Brain microvascular endothelial cell (primary cell): ENCODE measurements at regions not wholly inside any gene's neighbourhood (a gene's known extent, or its start where the extent isn't known, plus 50 kb on each side); places are given as distances from the start of the nearest gene placed in this dataset.

Experiments used
- DNase-seq: peaks from one replicate; pipeline ENCODE4 v3.0.0-alpha.2; 2020
- H3K27ac ChIP-seq: fragments of 250-450 bp; sonication (Bioruptor Pico); 2 replicates; pipeline ENCODE4 v1.5.1; 2020; ENCODE audit warnings: mild to moderate bottlenecking, moderate library complexity
- H3K27me3 ChIP-seq: fragments of 250-450 bp; sonication (Bioruptor Pico); replicated peaks from 2 replicates; pipeline ENCODE4 v1.5.1; 2020; ENCODE audit warnings: mild to moderate bottlenecking
- H3K36me3 ChIP-seq: fragments of 250-450 bp; sonication (Bioruptor Pico); replicated peaks from 2 replicates; pipeline ENCODE4 v1.5.1; 2020; ENCODE audit warnings: mild to moderate bottlenecking
- H3K4me3 ChIP-seq: 2 replicates; pipeline ENCODE4 v1.5.1; 2011; ENCODE audit warnings: low read depth, mild to moderate bottlenecking, control low read depth, low read length, moderate library complexity
- in situ Hi-C: cut with HindIII; loops from 2 replicates; pipeline ENCODE4 v1.10.0; 2017; ENCODE audit warnings: low sequenced_read_pairs, low pct_ligation_motif_present
- TF ChIP-seq, protein P1 (sequence below): IDR thresholded peaks from 2 replicates; pipeline ENCODE4 v1.5.1; 2011; ENCODE audit warnings: low read depth, mild to moderate bottlenecking, moderate library complexity, low read length, control low read depth, inconsistent platforms; ENCODE audit errors: missing control alignments

DNA sequence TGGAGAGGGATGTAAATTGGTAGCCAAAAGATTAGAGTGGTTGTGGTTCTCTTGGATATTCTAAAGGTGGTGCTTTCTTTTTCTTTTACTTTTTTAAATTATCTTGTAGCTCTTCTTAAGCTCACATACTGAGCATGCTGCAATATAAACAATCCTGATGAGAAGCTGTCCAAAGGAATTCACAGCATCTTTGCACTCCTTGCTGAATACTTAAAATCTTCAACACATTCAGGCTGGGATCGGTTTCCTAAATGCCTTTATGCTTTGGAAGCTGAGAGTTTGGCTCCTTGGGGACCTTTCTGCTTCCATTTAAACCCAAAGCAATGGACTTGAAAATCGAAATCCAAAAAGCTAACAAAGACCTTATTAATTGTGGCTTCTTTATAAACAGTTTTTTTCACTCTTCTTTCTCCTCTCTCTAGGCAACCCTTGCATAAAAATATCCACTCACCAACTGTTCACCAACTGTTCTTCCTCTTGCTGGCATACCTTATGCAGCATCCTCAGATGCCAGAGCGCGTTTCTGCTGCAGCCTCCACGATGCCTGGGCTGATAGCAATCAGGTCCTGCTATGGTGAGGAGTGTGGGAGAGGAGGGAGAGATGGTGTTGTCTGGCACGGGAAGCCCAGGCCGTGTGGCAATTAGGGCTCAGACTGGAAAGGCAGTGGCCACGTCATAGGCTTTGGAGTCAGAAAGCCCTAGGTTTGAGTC, 535.8 kb upstream of the DAB1 start:
- TF ChIP-seq, protein P1, sequence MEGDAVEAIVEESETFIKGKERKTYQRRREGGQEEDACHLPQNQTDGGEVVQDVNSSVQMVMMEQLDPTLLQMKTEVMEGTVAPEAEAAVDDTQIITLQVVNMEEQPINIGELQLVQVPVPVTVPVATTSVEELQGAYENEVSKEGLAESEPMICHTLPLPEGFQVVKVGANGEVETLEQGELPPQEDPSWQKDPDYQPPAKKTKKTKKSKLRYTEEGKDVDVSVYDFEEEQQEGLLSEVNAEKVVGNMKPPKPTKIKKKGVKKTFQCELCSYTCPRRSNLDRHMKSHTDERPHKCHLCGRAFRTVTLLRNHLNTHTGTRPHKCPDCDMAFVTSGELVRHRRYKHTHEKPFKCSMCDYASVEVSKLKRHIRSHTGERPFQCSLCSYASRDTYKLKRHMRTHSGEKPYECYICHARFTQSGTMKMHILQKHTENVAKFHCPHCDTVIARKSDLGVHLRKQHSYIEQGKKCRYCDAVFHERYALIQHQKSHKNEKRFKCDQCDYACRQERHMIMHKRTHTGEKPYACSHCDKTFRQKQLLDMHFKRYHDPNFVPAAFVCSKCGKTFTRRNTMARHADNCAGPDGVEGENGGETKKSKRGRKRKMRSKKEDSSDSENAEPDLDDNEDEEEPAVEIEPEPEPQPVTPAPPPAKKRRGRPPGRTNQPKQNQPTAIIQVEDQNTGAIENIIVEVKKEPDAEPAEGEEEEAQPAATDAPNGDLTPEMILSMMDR: no peak
- H3K27me3 ChIP-seq: no peaks in the 10 kb centered on the region
- H3K27ac ChIP-seq: no peak overlapping the region
- in situ Hi-C loops: no loop called here
- H3K36me3 ChIP-seq: no peaks in the 10 kb centered on the region
- DNase-seq: no peak
- no peak overlapping the region for H3K4me3 ChIP-seq

DNA sequence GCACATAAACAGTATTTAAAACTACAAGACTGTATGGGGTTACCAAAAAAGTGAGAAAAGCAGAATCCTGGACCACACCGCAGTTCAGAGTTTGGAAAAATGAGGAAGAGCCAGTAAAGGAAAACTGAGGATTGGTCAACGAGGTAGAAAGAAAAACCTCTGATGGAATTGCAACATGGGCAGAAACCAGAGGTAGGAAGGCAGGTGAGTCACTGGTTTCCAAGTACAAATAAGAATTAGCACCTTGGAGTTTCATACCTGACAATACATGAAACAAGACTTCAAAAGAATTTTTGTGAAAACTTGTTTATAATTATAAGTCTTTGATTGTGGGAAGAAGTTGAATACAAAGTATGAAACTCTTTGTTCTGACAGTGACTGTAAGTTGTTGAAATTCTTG, 533.7 kb upstream of the DAB1 start:
- Histone ChIP-seq H3K27ac (no peak overlapping the region), H3K27me3 (no peaks in the 10 kb centered on the region), H3K36me3 (no peaks in the 10 kb centered on the region), H3K4me3 (no peak overlapping the region)
- in situ Hi-C loops: no loop called here
- DNase-seq: no peak
- TF ChIP-seq, protein P1: no peak

- no peak overlapping the region for H3K27ac ChIP-seq
- H3K27me3 ChIP-seq: no peaks in the 10 kb centered on the region
- in situ Hi-C loops: no loop called here
- H3K4me3 ChIP-seq: no peak overlapping the region
- no peaks in the 10 kb centered on the region for H3K36me3 ChIP-seq
- DNase-seq: no peak
- TF ChIP-seq, protein P1: no peak
These were observed 527.5 kb upstream of the DAB1 start for GRCh38 chr1:57951390-57951789.

GRCh38 chr1:57949168-57949567, 525.3 kb upstream of the DAB1 start:
- TF ChIP-seq, protein P1: no peak
- Histone ChIP-seq H3K36me3 (no peaks in the 10 kb centered on the region), H3K27ac (no peak overlapping the region), H3K27me3 (no peaks in the 10 kb centered on the region), H3K4me3 (no peak overlapping the region)
- in situ Hi-C loops: no loop called here
- no peak for DNase-seq

- H3K27ac ChIP-seq: no peak overlapping the region
- in situ Hi-C loops: no loop called here
- no peak for DNase-seq
- no peaks in the 10 kb centered on the region for H3K27me3 ChIP-seq
- TF ChIP-seq, protein P1: no peak
- no peak overlapping the region for H3K4me3 ChIP-seq
- no peaks in the 10 kb centered on the region for H3K36me3 ChIP-seq
These were observed 523.6 kb upstream of the DAB1 start for GRCh38 chr1:57947471-57947870.

GRCh38 chr1:57945045-57945444, 521.2 kb upstream of the DAB1 start:
- no peaks in the 10 kb centered on the region for H3K36me3 ChIP-seq
- H3K27me3 ChIP-seq: no peaks in the 10 kb centered on the region
- TF ChIP-seq, protein P1: no peak
- in situ Hi-C loops: no loop called here
- DNase-seq: no peak
- no peak overlapping the region for H3K4me3 ChIP-seq
- H3K27ac ChIP-seq: no peak overlapping the region
